H1 (cell line): ENCODE measurements at regions not wholly inside any gene's neighbourhood (a gene's known extent, or its start where the extent isn't known, plus 50 kb on each side); places are given as distances from the start of the nearest gene placed in this dataset.

Source experiments
- CHD1 ChIP-seq: IDR thresholded peaks from 2 replicates; pipeline ENCODE4 v1.6.1; 2012; ENCODE audit warnings: low read depth, low read length, improper control_type of control experiment
- EZH2 ChIP-seq: fragments of 200-600 bp; sonication (generic); IDR thresholded peaks from 2 replicates; pipeline ENCODE4 v1.7.1; 2012; ENCODE audit warnings: low read depth, mild to moderate bottlenecking, moderate library complexity, low read length, inconsistent platforms; ENCODE audit not compliant: severe bottlenecking
- SP1 ChIP-seq: IDR thresholded peaks from 2 replicates; pipeline ENCODE4 v1.6.1; 2011; ENCODE audit warnings: low read depth, low read length
- SRF ChIP-seq: IDR thresholded peaks from 2 replicates; pipeline ENCODE4 v1.6.1; 2011; ENCODE audit warnings: mild to moderate bottlenecking, low read depth, low read length, moderate library complexity
- TF ChIP-seq, protein P1 (sequence below), 3 experiments: IDR thresholded peaks; 1 replicate in 2 of 3; 2 replicates in 1 of 3; pipeline versions ENCODE4 v1.5.1 to v1.6.1; 2011; ENCODE audit warnings: low read length in 3 of 3, mild to moderate bottlenecking in 3 of 3, inconsistent platforms in 2 of 3, low read depth in 1 of 3, moderate library complexity in 1 of 3; ENCODE audit not compliant: insufficient read depth in 1 of 3; ENCODE audit errors: control extremely low read depth in 1 of 3

DNA sequence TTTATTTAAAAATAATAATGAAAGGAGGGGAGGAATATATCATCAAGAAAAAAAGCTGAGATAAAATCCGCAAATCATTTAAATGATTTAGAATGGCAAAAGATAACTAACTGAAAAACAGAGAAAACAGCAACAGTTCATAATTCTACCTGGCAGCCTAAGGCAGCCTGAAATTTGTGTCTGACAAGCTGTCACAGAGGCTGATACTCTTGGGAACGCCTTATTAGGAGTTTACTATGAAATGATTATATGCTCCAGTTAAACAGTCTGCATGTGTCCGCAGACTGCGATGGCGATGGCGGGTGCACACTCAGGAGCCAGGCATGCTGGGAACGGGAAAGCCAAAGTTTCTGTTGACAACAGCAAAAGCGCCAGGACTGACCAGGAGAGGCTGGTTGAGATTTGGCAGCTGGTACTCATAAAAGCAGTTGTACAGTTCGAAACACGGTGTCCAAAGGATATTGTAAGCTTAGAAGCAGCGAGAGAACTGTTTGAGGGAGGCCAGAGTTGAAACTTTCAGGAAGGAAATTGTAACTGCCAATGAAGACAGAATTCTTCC, 172.9 kb upstream of the MPPED2 start:
- TF ChIP-seq, protein P1, sequence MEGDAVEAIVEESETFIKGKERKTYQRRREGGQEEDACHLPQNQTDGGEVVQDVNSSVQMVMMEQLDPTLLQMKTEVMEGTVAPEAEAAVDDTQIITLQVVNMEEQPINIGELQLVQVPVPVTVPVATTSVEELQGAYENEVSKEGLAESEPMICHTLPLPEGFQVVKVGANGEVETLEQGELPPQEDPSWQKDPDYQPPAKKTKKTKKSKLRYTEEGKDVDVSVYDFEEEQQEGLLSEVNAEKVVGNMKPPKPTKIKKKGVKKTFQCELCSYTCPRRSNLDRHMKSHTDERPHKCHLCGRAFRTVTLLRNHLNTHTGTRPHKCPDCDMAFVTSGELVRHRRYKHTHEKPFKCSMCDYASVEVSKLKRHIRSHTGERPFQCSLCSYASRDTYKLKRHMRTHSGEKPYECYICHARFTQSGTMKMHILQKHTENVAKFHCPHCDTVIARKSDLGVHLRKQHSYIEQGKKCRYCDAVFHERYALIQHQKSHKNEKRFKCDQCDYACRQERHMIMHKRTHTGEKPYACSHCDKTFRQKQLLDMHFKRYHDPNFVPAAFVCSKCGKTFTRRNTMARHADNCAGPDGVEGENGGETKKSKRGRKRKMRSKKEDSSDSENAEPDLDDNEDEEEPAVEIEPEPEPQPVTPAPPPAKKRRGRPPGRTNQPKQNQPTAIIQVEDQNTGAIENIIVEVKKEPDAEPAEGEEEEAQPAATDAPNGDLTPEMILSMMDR (IDR thresholded peaks at IDR 0.05; ENCODE audit: control extremely low read depth in 1 of 3, insufficient read depth in 1 of 3, low read depth in 1 of 3, low read length in 3 of 3), result no peak
- TF ChIP-seq SP1 (no peak), SRF (no peak), EZH2 (no peak), CHD1 (no peak)
